BJ (cell line): ENCODE measurements at regions not wholly inside any gene's neighbourhood (a gene's known extent, or its start where the extent isn't known, plus 50 kb on each side); places are given as distances from the start of the nearest gene placed in this dataset.

Experiments
- CTCF ChIA-PET: fragments of 350-600 bp; formaldehyde crosslinking; extraction: SDS; loops from one replicate; lab custom pipeline; 2021; ENCODE audit warnings: antibody characterized with exemption, inconsistent platforms; lab: Yijun Ruan, JAX
- POLR2A ChIA-PET: fragments of 300-600 bp; sonication (Branson Sonifier 250); formaldehyde crosslinking; extraction: SDS; loops from one replicate; lab custom pipeline; 2021; ENCODE audit warnings: antibody characterized with exemption; lab: Charles Lee
- DNase-seq: peaks from one replicate; pipeline ENCODE4 v3.0.0-alpha.2; 2011; ENCODE audit warnings: low read depth
- H3K27me3 ChIP-seq: 2 replicates; pipeline ENCODE4 v1.6.0; 2011; ENCODE audit warnings: low read length; ENCODE audit not compliant: control insufficient read depth, insufficient read depth
- H3K36me3 ChIP-seq: 2 replicates; pipeline ENCODE4 v1.5.1; 2011; ENCODE audit warnings: low read length; ENCODE audit not compliant: control insufficient read depth, insufficient read depth
- H3K4me3 ChIP-seq: 2 replicates; pipeline ENCODE4 v1.5.1; 2011; ENCODE audit warnings: low read depth, mild to moderate bottlenecking, control low read depth, low read length
- TF ChIP-seq, protein P1 (sequence below): IDR thresholded peaks from 2 replicates; pipeline ENCODE4 v1.5.1; 2011; ENCODE audit warnings: low read depth, mild to moderate bottlenecking, control low read depth, inconsistent platforms, low read length, moderate library complexity; ENCODE audit not compliant: insufficient read depth

DNA sequence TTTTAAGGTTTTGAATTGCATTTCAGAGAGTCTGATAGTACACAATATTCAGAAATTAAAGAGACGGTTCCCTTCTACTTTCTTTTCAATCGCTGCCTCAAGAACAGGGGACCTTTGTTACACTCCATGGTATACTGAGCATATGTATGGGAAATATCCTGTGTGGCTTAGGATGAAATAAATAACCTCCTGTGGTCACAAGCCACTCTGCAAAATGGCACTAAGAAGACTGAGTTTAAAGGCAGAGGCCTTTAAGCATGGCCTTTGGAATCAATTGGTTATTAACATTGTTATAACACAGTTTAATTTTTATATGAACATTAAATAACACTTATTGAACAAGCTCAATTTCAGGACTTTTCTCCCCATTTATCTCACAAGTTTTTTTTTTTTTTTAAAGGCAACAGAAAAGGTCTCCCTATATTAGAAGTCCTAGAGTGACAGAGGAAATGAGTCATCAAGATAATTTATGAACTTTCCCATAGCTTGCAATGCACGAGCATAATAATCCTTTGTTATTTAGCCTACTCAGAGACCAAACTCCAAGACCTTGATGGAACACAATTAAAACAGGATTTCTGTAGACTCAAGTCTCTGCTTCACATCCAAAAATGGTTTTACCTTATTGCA is 341.9 kb downstream of the TMEM167A start:
- Histone ChIP-seq H3K4me3 (no peak overlapping the region), H3K27me3 (no peaks in the 10 kb centered on the region), H3K36me3 (no peaks in the 10 kb centered on the region)
- CTCF ChIA-PET, result no interaction called here
- TF ChIP-seq, protein P1, sequence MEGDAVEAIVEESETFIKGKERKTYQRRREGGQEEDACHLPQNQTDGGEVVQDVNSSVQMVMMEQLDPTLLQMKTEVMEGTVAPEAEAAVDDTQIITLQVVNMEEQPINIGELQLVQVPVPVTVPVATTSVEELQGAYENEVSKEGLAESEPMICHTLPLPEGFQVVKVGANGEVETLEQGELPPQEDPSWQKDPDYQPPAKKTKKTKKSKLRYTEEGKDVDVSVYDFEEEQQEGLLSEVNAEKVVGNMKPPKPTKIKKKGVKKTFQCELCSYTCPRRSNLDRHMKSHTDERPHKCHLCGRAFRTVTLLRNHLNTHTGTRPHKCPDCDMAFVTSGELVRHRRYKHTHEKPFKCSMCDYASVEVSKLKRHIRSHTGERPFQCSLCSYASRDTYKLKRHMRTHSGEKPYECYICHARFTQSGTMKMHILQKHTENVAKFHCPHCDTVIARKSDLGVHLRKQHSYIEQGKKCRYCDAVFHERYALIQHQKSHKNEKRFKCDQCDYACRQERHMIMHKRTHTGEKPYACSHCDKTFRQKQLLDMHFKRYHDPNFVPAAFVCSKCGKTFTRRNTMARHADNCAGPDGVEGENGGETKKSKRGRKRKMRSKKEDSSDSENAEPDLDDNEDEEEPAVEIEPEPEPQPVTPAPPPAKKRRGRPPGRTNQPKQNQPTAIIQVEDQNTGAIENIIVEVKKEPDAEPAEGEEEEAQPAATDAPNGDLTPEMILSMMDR, result no peak
- POLR2A ChIA-PET, result no interaction called here
- no peak for DNase-seq

DNA sequence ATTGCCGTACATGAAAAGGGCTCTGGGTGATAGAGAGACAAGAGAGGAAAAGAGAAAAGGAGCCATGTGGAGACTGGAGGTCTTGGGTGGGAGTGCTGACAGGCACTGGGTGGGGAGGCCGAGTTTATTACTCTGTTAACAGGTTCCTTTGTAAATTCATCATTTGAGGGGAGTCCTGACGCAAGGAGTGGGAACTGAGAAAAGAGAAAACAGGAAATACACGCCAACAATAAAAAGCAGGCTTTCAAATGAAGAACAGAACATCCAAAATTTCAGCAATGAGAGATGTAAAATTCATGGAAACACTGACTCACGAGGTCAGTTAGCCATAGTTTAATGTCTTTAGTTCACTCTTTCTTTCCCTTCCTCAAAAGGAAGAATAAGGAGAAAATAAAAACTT is 342.8 kb downstream of the TMEM167A start:
- DNase-seq, result no peak
- ChIA-PET POLR2A (no interaction called here), CTCF (no interaction called here)
- TF ChIP-seq, protein P1, result no peak
- no peaks in the 10 kb centered on the region for H3K27me3 ChIP-seq
- no peak overlapping the region for H3K4me3 ChIP-seq
- no peaks in the 10 kb centered on the region for H3K36me3 ChIP-seq

DNA sequence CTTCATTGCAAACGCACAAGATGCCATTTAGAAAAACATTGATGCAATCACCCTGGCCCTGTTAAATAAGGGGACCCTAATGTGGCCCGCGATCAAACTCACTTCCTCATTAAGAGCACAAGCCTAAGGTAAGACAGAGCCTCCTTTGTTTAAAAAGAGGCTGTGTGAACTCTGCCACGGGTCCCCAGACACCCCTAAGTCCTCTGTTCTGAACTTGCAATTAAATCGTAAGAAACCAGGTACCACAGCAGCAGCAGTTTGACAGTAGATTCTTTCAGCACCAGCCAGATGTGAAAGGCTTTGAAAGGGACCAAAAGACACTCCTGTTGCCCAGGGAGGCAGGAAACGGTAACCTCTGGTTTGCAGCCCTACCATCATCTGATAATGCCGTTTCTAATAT is 346.3 kb downstream of the TMEM167A start:
- ChIA-PET POLR2A (no interaction called here), CTCF (no interaction called here)
- no peak overlapping the region for H3K4me3 ChIP-seq

DNA sequence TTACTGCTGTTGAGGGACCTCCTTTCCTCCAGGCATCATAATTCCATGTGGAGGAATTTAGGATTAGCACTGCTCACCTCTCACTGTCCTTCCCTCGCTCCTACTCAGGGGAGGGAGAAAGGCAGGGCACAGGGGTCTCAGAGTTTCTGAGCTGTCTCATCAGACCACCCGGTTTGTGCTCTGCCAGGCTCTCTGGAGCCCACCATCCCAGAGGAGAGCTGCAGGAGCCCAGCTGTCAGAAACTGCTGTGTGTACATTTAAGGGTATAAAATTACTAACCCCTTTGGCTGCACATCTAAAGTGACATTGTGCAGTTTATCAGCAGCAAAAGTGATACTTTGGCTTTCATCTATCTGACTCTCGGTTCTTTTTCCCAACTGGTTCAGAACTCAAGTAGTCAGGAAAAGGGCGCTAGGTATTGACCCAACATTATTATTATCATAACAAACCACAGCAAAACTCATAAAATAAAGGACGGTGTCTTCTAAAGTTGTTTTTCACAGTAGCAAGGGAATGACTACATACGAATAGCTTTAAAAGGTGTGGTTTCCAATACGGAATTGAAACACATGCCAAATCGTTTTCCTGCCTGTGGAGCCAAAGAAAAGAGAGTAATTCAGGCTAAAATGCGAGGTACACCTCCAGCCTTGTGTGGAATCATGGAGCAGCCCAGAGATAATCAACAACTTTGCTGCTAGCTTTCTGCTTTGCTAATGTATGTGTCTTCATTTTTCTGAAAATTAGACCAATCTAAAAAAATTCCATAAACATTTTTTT is 348.1 kb downstream of the TMEM167A start:
- CTCF ChIA-PET, result interaction anchor here (0.6 kb wide), 1 partner anchor 20 kb away, joined by 4 read pairs; no protein-coding TSS in a partner anchor
- Histone ChIP-seq H3K27me3 (no peaks in the 10 kb centered on the region), H3K4me3 (no peak overlapping the region), H3K36me3 (no peaks in the 10 kb centered on the region)
- POLR2A ChIA-PET, result no interaction called here
- no peak for DNase-seq
- TF ChIP-seq, protein P1, result no peak

More for the DNA sequence above, 346.3 kb downstream of the TMEM167A start:
- no peaks in the 10 kb centered on the region for H3K27me3 ChIP-seq
- no peak for DNase-seq
- H3K36me3 ChIP-seq, result no peaks in the 10 kb centered on the region
- TF ChIP-seq, protein P1, result no peak

DNA sequence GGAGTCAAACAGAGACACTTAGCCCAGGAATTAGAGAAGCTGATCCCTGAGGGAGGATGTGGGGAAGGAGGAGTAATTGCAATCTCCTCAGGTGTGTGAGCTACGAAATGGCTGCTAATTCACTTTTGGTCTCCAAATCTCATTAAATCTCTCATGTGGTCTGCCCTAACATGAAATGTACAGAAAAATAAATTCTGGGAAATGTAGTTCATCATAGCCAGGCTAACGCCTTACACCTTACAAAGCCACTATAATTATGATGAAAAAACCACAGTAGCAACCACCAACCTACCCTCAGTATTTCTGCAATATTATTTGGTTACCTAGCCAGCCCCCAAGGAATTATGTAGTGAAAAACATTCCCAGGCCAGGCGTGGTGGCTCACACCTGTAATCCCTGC is 354.0 kb downstream of the TMEM167A start:
- DNase-seq, result no peak
- POLR2A ChIA-PET, result no interaction called here
- TF ChIP-seq, protein P1, result no peak
- Histone ChIP-seq H3K27me3 (no peaks in the 10 kb centered on the region), H3K36me3 (no peaks in the 10 kb centered on the region), H3K4me3 (no peak overlapping the region)
- CTCF ChIA-PET, result no interaction called here
